SKM-1 treated with dmso at 0.1 percent for 144 hours (cell line): ENCODE measurements at regions not wholly inside any gene's neighbourhood (a gene's known extent, or its start where the extent isn't known, plus 50 kb on each side); places are given as distances from the start of the nearest gene placed in this dataset.

Source experiments
- DNase-seq: peaks from one replicate; lab custom pipeline; 2025; ENCODE audit not compliant: unreplicated experiment; lab: John Stamatoyannopoulos, UW

DNA sequence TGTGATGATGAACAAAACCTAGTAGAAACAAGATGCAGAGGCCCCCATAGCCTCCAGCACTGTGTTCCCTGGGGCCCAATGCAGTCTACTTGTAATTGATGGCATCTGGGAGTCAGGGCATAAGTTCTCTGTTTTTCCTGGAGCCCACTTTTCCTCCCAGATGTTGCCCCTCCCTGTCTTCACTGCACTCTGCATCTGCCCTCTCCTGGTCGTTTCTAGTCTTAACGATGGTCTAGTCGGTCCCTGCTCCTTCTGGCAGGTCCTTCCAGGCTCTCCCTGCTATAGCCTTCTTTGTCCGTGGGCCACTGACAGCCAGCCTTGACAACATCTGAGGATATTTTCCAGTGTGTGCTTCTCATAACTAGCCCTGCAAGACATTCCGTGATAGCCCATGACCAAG, 208.3 kb downstream of the GXYLT1 start:
- no peak for DNase-seq

DNA sequence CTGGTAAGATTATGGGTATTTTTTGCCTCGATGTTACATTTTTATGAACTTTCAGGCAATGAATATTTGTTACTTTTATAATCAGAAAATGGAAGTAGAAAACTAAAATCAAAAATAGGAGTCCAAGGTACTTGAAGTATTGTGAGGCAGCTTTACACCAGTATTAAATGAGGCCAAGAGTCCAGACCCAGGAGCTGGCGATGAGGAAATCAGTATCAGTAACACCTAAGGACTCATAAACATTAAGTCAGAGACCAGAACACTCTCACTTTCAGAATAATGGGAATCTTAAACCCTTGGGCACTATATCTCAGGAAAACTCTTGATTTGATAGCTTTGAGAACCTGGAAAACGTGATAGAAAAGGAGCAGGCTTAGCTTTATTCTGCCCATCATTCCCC, 208.8 kb downstream of the GXYLT1 start:
- DNase-seq = no peak

DNA sequence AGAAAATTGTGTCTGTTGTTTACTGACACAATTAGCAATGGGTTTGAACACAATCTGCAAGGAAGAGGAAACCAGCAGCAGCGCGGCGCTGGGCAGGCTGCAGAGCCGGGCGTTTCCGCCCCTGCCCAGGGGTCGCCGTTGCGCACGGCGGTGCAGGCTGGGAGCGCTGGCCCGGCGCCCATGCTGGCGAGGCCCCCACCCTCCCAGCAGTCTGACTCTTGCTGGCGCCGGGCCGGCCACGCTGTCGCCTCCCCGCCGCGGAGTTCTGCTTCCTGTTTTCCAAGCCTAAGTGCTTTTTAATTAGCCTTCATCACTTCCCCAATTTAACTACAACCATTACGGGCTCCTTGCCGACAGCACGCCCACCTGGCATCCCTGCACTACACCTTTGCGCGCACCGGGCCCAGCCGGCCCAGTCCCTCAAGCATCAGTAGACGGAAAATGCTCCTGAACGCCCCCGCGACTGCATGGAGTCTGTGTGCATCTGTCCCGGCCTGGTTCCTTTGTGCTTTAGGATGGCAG, 212.1 kb downstream of the GXYLT1 start:
- DNase-seq = peak; percentile 76

DNA sequence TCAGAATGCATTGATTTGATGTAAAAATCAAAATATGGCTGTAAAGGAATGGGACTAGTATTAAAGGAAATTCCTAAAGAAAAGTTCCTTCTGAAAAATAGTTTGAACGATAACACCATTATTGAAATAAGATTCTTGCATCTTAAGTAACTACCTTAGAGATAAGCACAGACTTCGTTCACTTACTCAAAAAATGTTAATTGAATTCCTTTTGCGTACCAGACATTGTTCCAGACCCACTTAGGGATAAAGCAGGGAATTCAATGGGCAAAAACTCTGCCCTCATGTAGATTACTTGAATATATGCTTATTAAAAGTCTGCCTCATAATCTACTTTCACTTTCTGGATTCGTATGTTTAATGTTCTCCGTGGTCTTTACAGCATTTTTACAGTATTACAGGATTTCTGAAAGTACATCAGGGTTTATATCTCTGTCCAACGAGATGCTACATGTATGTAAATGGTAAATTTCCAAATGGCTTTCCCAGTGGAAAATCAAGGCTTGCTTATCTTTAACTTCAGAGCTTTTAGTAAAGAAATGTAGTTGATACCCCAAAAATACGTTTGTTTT, 213.7 kb downstream of the GXYLT1 start:
- no peak for DNase-seq

DNA sequence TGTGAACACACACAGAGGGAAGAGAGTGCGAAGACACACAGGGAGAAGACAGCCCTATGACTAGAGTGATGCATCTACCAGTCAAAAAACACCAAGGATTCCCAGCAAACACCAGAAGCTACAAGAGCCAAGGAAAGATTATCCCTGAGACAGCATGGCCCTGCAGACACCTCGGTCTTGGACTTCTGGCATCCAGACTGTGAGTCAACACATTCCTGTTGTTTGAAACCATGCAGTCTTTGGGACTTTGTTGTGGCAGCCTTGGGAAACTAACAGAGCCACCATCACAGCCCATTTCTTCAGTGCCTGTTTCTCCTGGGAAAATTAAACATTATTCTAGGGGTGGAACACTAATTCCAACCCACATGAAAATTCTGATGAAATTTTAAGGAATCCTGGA, 220.6 kb downstream of the GXYLT1 start:
- no peak for DNase-seq

DNA sequence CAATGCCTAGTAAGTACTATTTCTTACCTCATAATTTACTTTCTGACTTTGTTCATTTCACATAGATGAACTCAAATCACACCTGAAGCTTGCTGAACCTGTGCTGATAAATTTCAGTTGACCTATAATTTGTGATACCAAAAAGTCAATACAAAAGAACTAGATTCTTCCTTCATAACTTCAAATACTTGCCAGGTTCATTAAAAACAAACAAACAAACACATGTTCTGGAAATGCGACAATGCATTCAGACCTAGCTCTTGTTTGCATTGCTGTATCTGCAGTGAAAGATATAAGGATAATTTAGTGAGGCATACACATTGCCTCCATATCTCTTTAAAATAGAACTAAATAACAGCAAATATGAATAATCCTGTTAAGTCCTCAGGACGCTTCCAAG, 221.3 kb downstream of the GXYLT1 start:
- no peak for DNase-seq

DNA sequence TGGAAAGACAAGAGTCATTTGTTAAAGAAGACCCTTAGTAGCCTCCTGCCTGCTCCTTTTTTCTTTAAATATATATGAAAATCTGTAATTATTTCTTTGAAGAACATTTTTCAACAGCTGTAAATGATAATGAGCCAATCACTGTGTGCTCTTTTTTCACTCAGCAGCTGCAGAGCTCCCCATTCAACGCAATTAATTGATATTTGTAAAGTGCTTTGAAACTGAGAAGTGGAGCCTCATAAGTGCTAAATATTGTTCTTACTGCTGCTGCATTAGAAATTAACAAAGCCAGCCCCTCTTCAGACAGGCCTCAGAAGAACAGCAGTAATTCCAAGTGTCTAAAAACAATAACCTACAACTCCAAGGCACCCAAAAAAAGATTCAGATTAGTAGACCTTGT, 224.3 kb downstream of the GXYLT1 start:
- no peak for DNase-seq

DNA sequence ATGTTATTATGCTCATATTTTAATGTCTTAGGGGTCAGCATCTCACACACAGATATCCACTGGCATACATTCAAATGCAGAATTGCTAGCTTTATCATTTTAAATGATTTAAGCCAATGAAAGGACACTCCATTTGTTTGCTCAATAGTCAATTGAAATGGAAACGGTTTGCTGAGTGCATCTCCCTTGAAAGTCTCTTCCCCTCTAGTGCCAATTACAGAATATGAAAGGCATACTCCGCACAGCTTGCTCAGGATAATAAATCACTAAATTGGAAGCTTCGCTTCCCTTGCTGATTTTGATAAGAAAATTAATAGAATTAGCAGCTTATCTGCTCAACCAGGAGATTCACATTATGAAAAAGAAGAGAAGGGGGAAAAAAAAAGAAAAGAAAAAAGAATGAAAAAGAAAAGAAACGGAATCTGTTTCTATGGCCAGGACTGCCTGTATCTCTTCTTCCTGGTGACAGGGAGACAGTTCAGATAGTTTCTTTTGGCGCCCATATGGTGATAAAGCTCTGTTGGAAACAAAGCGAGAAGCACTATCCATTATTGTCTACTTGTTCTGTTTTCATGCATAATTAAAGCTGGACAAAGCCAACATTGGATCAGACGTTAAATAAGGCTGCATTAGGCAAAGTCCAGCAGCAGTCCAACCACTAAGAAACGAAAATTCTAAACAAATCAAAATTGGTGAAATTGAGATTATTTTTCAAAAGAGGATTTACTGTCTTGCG, 225.0 kb downstream of the GXYLT1 start:
- DNase-seq = no peak

DNA sequence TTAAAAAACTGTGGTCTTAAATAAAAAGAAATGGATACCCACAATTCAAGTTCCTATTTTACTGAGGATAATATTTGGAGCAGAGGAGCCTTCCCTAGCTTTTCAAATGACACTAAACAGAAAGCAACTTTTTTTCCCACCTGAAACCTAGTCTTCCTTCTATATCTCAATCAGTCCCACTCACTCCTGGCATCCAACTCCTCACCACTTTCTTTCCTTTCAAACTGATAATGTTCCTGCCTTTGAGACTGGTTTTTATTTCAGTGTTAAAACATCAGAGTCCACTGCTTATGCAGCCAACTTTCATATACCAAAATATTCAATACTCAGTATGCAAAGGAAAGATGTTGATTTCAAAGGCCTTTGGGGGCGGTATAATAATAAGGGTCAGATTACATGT, 225.6 kb downstream of the GXYLT1 start:
- no peak for DNase-seq

DNA sequence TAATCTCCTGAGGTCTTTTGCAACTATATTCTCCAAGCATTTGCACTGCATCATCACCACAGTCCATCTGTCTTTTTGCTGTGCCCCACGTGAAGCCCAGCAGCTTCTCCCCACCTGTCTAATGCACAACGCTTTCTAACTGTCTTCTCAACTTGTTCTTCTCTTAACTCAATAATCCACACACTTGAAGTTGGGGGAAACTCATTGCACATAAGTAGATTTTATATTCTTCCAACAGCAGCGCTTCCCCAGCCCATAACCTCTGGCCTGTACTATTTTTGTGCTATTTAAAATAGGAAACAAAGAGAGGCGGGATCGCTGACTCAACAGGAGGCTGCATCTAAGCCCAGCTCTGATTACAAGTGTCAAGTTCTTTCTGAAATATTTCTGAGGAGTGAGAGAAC, 226.7 kb downstream of the GXYLT1 start:
- no peak for DNase-seq

DNA sequence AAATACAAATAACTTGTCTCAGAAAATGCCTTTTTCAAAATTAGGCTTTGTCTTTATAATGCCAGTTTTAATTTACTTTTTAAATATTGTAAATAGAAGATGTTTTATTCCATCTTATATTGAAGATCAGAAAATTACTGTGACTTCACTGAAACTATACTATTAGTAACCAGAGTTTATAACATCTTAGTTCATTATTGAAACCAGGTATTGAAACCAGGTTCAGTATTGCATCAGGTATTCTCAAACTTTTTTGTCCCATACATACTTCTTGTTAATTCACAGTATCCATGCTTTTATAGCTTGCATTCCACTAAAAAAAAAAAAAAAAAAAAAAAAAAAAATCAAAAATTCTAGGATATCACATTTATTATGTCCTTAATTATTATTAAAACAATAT, 227.5 kb downstream of the GXYLT1 start:
- DNase-seq = no peak

DNA sequence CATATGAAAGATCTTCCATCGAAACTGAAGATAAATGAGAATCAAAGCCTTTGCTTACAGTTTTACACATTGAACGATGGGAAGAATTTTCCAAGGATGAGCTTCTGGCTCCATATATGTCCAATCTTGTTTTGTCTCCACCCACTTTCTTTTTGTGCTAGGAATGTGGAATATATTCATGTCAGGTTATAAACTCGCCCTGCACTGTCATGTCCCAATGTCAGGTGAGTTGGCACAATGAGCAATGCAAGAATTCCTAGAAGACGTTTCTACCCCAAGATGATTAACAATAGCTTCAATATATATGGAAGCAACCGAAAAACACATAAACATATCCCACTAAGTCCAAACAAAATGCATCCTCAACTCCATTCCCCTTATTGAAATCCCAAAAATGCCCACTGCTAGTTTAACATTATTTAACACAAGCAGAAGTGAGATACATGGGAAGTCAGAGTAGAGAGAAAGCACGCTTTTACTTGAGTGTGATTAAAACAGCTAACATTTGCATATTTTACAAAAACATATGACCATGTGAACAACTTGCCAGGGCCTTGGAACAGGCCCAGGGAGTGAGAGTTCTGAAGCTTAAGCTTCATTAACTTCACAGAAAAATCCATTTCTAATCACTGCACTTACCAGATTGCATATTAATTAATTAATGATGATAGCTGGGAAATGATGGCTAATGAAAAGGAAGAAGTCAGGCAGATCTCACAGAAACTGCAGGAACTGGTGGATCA, 233.9 kb downstream of the GXYLT1 start:
- no peak for DNase-seq

DNA sequence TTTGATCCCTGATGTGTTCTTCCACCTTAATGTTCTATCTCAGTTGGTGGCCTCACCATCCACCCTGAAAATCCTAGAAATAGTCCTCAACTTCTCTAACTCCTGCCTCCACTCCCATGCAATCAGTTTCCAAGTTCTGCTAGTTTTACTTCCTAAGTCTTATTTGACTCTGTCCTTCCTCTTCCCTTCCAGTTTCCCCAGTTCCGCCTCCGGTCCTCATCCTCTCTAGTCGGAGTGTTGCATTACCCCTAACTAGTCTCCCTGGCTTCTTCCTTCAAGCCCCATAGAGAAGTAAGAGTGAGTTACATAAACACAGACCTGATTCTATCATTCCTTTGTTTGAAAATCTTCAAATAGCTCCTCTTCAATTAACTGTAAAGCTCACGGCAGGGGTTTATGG, 236.5 kb downstream of the GXYLT1 start:
- no peak for DNase-seq

DNA sequence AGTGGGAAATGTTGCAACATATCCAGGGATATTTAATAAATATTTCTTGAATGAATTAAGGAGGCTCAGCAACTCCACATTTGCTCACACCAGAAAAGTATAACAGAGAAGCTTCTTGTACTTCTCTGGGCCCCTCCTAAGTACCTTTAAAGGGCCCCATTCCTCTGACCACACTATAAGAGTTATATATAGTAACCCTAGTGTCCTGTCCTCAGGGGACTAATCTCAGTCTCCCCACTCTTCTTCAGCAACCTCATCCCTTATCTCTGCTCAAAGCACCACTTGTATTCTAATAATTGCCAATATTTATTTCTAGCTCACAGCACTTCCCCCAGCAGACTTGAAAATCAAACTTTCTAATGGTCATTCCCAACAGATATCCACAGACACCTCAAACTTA, 237.1 kb downstream of the GXYLT1 start:
- no peak for DNase-seq

DNA sequence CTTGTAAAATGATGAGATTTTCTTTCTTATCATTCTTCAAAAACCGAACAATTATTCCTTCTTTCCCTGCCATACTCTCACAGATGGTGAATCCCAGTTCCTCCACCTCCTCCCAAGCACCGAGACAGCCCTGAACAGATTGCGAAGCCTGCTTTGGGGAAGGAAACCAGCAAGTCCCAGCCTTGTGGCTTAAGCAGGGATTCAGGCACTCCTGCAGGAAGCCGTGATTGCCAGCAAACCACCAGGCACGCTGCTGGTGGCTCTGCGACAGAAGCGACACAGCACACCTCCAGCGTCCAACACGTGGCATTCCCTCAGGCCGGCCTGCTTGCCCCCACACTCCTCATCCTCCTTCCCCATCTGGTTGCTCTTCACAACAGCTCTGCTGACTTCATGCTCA, 237.7 kb downstream of the GXYLT1 start:
- DNase-seq = no peak

DNA sequence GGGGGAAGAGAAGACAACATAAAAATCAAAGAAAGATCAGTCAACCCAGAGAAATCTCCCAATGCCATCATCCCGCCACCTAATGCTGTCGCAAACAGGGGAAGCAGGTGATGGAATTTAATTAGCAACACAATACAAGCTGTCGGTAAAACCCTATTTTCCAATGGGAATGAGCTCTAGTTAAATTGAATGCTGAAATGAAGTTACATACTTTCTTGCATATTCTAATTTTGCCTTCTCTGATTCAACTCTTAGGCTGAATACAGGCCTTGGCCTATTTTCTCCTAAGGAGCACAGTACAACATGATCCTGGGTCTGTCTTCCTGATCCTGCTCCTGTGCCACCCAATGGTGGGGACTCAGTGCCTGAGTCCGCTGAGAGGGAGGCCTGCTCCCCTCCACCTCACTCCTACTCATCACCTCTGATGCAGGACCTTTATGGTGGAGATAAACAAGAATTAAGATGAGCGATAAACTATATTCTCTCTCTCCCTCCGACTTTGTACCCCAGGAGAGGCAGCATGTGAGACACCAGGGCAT, 238.8 kb downstream of the GXYLT1 start:
- no peak for DNase-seq

DNA sequence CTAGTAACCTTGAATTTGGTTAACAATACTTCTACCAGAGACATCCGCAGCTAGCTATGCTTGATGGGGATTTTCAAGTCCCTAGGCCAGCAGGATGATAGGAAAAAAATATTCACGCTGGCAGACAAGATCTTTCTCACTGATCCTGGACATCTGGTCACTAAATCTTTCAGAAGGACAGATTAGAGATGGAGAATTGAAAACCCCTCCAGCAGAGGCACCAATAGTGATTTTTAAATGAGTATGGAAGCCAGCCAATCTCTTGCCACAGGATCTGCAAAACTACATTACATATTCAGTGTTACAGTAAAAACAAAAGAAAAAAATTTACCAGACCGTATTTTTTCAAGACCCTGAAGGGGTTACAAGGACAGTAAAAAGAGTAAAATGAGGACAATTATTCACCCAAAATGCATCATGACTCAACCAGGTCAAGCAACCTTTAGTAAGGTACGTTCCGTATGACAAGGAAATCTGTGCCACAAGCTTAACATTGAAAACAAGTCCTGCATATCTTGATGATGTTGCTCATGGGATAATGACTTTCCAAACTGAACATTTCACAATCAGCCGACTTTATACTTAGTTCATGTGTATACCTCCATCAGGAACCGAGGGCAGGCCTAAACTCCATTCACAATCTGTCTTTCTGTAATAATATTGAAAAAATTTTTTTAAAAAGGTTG, 239.5 kb downstream of the GXYLT1 start:
- no peak for DNase-seq

DNA sequence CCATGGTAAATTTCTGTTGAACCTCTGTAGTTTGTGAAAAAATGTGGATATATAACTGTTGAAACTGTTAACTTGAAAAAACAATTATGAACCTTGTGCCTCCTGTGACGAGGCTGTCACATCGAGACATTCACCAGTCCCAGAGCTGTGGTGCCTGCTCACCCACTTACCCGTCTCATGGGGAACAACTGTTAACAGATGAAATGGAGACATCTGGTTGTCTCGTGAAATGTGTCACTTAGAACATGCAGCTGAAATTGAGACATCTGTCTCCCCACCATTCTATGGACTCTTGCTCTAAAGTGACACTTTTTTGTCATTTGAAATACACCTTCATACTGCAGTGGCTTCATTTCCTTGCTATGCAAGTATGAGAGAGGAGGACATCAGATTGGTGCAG, 240.6 kb downstream of the GXYLT1 start:
- DNase-seq = no peak

DNA sequence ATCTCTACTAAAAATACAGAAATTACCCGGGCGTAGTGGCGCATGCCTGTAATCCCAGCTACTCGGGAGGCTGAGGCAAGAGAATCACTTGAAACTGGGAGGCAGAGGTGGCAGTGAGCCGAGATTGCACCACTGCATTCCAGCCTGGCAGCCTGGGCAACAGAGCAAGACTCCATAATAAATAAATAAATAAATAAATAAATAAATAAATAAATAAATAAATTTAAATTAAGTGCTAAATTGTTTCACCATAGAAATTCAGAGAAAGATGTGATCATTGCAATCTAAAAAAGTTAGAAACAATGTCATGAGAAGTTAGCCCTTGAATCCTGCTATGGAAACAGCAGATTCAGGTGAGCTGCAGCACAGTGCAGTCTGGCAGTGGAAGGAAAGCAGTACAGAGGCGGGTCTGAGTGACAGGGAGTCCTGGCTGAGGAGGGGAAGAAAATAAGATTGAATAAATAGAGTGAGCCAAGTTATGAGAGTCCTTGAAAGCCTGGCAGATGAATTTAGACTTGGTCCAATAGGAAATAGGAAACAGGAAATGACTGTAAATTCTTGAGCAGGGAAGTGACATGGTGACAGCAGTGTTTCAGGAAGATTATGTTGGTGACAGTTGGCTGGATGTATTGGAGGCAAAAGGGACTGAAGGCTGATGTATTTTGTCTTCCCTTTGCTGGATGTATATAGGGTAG, 241.5 kb downstream of the GXYLT1 start:
- DNase-seq = no peak

DNA sequence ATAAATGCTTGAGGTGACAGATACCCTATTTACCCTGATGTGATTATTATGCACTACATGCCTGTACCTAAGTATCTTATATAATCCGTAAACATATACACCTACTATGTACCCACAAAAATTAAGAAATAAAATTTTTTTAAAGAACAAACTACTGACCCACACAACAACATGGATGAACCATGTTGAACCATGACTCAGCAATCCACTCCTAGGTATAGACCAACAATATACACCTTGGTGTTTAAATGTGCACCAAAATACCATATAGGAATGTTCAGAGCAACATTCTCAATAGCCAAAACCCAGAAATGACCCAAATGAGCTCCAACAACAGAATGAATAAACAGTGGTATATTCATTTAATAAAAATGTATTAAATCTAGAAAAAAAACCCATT, 245.1 kb downstream of the GXYLT1 start:
- DNase-seq = no peak

DNA sequence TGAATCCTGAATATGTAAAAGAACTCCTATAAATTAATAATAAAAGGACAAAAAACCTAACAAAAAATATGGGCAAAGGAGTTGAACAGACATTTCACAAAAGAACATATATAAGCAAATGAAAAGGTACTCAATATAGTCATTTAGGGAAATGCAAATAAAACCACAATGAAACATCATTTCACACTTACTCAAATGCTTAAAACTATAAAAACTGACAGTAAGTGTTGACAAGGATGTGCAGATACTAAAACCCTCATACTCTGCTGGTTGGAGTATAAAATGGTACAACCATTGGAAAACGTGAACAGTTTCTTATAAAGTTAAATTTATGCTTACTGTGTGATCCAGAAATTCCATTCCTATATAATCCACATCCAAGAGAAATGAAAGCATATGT, 247.1 kb downstream of the GXYLT1 start:
- DNase-seq = no peak
